Cardiac fibroblast (primary cell): ENCODE measurements at regions not wholly inside any gene's neighbourhood (a gene's known extent, or its start where the extent isn't known, plus 50 kb on each side); places are given as distances from the start of the nearest gene placed in this dataset.

Experiments used
- DNase-seq, 2 donors: peaks; one replicate each; pipeline versions ENCODE4 v3.0.0 to v3.0.0-alpha.2; 2010; ENCODE audit warnings: low read depth in 2 of 2
- H3K4me3 ChIP-seq, 2 donors: replicated peaks in 1 of 2; 1 replicate in 1 of 2; 2 replicates in 1 of 2; pipeline ENCODE4 v1.5.1; 2011; ENCODE audit warnings: low read depth in 2 of 2, low read length in 2 of 2, mild to moderate bottlenecking in 2 of 2, moderate library complexity in 1 of 2
- CTCF ChIP-seq: IDR thresholded peaks from one replicate; pipeline ENCODE4 v1.5.1; 2011; ENCODE audit warnings: low read depth, mild to moderate bottlenecking, low read length, inconsistent platforms

GRCh38 chr11:43124272-43124935 is 187.4 kb upstream of the API5 start:
- no peak for TF ChIP-seq CTCF
- DNase-seq, result no peak
- no peak overlapping the region for H3K4me3 ChIP-seq

GRCh38 chr11:43129329-43129728 is 182.5 kb upstream of the API5 start:
- no peak for TF ChIP-seq CTCF
- DNase-seq, result no peak
- no peak overlapping the region for H3K4me3 ChIP-seq

GRCh38 chr11:43130616-43131015 is 181.2 kb upstream of the API5 start:
- no peak for TF ChIP-seq CTCF
- H3K4me3 ChIP-seq, result no peak overlapping the region
- no peak for DNase-seq

GRCh38 chr11:43135966-43136534 is 175.7 kb upstream of the API5 start:
- DNase-seq, result no peak
- H3K4me3 ChIP-seq, result no peak overlapping the region
- no peak for TF ChIP-seq CTCF

- DNase-seq, result no peak
- H3K4me3 ChIP-seq, result no peak overlapping the region
- no peak for TF ChIP-seq CTCF
Observed at GRCh38 chr11:43138621-43139140, 173.1 kb upstream of the API5 start.

GRCh38 chr11:43145653-43146052 is 166.1 kb upstream of the API5 start:
- H3K4me3 ChIP-seq, result no peak overlapping the region
- no peak for DNase-seq
- TF ChIP-seq CTCF, result no peak
